ENCODE measurements at regions not wholly inside any gene's neighbourhood (a gene's known extent, or its start where the extent isn't known, plus 50 kb on each side); places are given as distances from the start of the nearest gene placed in this dataset.

- DNase-seq: no peak
These were observed 124.5 kb downstream of the TLE3 start for GRCh38 chr15:69973102-69973714.

DNA sequence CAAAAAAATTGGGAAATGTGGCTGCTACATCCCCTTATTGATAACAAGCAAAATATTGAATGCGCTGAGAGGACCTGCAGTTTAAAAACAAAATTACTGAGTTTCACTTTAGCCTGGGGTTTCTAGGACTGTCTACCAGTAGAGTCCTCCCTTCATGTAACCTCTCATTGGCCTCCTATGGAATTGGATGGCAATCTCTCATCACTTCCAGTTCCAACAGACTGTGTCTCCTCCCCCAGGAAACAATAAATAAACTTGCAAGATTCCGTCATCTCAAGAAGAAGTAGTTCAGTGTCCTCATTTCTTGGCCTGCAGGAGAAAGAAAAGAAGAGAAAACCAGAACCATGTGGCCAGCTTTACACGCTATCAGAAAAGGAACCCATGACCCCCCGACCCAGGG is 123.8 kb downstream of the TLE3 start:
- no peak for DNase-seq

DNA sequence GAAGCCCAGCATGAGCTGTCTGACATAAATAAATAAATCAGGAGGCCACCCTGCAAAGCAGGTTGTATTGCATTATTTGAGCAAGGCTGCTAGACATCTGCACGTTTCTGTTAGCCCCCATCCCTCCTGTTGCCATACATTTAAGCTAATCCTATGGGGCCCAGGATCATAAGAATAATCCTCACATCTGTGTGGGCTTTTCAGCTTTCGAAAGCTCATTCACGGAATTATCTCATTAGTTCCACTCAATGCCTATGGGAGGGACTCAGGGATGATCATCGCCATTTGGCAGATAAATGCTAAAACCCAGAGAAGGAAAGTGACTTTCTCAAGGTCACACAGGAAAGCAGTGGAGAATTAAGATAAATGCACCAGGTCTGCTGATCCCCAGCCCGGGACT is 123.4 kb downstream of the TLE3 start:
- no peak for DNase-seq

DNA sequence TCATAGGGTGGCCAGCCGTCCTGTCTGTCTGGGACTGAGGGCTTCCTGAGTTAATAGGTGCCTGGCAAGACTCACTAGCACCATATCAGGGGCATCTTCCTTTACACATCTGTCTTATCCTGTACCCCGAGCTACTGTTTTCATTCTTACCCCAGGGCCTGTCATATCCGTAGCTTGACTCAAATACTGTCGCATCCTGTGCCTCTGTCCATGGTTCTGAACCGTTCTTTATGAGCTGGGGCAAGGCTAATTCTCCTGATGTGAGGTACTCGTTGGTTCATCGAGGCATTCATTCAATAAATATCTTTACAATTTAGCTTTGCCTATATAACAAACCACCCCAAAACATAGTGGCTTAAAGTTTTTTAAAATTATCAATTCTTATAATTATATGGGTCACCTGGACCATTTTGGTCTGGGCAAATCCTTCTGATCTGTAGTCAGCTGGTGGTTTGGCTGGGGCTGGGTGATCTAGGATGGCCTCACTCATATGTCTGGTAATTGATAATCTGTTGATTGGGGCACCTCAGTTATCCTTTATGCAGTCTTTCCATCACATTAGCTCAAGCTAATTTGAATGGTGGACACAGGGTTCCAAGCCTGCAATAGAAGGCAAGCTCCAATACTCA is 121.2 kb downstream of the TLE3 start:
- DNase-seq: no peak

GRCh38 chr15:69978603-69979002 is 119.1 kb downstream of the TLE3 start:
- DNase-seq: no peak

- DNase-seq: no peak
These were observed 118.5 kb downstream of the TLE3 start for GRCh38 chr15:69979262-69979661.

DNA sequence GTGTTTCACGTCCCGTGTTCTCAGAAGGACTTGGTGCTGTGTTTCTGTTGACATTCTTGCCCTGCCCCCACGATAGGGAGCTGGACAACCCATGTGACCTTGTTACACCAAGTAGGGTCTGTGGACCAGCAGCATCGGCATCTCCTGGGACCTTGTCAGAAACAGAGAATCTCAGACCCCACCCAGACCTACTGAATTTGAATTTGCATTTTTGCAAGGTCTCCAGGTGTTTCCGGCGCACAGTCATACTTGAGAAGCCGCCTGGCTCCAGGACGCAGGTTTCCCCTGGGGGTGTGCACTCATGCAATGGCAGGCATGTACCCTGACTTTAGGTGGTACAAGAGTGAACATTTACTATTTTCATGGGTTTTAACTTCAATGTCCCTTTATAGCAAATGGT is 117.9 kb downstream of the TLE3 start:
- no peak for DNase-seq

DNA sequence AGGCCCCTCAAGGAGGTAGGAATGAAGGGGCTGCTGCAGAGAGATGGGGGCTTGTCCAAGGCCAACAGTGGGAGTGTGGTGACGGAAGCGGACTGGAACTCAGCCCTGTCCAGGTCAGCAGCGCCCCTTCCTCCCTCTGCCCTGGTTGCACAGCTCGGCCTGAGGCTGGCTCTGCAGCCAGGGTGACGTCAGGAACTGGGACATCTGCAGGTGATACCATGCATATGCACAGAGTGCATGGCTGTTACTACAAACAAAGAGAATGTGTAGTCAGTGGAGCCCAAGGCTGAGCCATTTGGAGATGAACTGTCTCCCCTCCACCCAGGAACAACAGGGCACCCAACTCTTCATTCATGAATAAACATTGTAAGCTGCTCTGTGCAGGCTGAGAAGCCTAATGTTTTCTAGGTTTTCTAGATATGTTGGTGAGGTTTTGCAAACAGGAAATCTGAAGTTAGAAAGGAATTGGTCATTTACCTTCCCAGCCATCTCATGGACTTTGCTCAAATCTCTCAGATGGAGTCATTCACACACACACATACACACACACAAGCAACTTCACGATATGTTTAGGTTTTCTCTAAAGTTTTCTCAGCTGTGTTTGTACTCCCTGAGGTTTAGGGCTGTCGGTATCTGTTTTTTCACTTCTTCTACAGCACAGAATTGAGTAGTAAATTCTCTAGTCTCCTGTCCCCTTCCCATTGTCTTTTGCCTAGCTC is 117.2 kb downstream of the TLE3 start:
- no peak for DNase-seq

DNA sequence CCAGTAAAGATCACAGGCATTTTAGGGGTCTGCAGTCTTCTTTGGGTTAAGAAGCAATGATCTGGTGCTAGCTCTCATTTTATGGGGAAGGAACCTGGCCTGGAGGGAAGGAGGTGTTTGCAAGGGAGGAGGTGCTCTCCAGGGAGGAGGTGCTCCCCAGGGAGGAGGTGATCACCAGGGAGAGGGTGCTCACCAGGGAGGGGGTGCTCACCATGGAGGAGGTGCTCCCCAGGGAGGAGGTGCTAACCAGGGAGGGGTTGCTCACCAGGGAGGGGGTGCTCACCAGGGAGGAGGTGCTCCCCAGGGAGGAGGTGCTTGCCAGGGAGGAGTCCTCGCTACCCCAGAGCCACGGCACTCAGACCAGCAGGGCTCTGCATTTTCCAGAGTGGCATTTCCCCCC is 115.7 kb downstream of the TLE3 start:
- DNase-seq: no peak

DNA sequence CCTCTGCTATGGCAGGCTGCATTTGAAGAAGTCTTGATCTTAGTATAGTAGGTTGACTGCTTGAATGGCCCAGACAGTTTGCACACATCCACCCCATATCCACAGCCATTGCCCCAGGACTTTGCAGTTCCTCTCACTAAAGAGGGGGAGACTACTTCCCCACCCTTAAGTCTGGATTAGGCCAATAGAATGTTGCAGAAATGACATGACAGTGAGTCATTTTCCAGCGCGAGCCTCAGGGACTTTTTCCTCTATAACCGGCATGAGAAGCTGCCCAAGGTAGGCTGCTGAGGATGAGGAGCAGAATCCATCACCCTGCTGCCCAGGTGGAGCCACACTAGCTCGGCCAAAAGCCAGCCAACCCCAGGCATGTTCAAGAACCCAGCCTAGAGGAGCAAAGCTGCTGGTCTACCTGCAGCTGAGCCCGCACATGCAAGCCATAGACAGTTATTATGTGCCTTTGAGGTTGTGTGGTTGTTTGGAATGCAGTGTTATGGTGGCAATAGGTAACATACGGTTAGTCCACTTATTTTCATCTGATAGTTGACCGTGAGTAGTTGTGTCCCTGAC is 113.9 kb downstream of the TLE3 start:
- DNase-seq: no peak

DNA sequence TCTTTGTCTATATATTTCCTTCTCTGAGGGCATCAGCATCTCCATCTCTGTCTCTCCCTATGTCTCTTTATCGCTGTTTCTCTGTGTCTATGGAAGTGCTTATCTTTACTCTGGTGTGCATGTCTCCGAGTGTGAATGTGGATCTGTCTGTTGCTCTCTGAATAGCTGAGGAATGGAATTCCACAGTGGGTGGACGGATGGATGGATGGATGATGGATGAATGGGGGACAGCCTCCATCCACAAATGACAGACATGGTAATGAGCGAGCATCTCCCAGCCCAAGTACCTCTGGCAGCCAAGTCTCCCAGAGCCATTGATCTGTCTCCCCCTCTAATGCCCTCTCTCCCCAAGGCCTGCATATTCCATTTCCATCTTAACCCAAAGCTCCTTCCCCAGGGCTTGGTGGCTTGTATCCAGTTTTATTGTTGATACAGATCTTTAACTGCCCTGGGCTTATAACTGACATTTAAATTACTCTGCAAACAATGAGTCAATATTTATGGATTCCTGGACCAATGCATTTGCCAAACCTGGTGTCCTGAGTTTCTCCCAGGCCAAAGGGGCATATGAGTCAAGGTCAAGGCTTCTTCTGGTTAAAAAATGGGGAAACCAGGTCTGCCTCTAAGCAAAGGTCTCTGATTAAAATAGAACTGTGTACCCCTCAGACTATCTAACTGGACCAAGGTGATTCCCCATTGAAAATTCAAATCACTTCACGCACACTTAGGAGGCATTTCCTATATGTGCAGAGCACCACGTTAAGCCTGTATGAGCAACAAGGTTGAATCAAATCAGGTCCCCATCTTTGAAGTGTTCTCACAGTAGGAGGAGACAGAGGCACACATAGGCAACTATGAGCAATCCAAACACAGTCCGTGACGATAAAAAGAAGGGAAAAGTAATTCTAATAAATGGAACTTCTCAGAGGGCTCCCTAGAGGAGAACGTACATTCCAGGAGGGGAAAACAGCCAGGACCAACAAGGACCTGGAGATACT is 109.9 kb downstream of the TLE3 start:
- DNase-seq: no peak

DNA sequence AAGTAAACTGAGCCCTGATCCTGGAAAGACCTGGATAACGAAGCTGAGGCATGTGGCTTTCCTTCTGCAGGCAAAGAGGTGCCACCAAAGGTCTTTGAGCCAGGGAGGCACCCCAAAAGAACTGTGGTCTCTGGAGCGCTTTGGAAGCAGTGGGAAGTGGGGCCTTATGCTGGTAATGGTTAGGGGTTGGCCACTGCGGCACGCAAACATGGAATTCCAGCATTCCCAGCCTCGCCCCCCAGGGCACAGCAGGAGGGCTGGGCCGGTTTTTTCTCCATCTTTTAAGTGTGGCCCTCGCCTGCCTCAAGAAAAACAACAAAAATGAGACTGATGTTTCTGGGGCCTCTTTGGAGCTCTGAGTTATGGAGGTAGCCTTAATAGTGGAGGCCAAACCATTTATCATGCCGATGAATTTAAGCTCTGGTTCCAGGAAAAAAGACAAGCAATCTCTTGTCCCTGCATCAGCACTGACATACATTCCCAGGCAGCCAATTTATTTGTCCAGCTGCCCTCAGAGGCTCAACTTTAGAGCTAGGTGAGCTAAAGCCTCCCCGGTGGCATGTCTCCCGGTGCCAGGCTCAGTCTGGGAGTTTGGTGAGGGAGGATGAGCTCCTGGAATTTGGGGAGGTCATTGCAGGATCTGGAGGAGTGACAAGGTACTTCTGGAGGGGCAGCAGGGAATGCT is 109.0 kb downstream of the TLE3 start:
- DNase-seq: no peak

DNA sequence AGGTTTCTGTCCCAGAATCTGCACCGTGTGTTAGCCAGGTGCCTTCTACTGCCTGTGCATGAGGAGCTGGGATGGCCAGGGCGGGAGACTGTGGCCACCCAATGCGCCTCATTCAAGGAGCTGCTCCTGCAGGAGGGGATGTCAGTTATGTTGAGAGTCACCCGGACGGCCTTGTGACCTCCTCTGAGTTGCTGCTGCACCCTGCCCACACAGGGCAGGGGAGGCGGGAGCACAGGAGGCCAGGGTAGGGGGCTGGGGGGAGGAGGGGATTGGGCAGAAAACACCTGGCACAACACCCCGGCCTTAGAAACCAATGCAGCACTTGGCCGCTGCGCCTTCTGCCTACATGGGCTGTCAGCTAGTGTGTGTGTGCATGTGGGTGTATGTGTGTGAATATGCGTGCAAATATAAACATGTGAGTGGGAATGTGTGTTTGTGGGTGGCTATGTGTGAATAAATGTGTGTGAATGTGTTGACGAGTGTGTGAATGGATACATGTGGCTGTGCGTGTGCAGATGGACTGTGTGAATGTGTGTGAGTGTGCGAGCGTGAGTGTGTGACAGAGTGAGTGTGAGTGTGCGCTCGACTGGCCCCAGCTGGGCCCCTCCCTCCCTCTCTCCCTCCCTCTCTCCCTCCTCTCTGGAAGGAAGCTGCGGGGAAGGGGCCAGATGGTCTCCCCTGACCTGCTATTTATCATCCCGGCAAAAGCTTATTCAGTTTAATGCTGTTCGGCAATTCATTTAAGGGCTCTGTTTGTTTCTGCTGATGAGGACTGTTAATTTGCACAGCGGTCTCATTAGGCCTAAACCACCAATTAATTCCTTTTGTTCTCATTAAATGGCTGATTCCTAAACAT is 106.9 kb downstream of the TLE3 start:
- DNase-seq: no peak

- DNase-seq: no peak
These were observed 106.2 kb downstream of the TLE3 start for GRCh38 chr15:69991551-69991980.

GRCh38 chr15:69992348-69992747 is 105.4 kb downstream of the TLE3 start:
- DNase-seq: no peak

- no peak for DNase-seq
These were observed 103.1 kb downstream of the TLE3 start for GRCh38 chr15:69994429-69995205.

DNA sequence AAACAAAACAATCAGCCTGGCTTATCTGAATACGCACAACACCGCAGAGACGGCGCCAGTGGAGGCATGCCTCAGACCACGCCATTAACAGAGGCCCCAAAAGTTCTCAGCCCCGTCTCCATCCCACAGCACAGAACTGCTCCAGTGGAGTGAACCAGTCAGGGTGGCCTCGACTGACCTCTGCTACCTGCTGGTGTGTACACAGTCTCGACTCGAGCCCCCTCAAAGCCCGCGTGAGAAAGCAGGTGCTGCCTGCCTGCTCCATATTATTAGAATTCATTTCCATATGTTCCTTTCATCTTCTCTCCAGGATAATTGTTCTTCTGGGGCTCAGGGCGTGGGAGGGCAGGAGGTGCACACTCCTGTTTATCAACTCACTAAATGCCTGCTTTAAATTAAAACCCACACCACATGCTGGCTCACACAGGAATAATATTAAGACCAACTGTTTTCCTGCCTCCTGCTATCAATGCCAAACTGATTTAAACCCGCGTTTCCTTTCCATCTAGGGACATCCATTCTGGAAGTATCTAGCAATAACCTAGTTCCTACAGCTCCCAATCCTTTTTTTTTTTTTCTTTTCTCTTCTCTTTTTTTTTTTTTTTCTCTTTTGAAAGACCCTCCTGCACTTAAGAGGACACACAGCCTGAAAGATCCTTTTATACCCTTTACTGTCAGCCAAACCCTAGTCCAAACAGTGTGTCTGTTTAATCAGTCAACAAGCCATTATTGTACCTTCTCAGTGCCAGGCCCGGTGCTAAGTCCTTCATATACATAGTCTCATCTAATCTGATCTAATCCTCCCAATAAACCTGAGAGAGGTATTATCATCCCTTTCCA is 101.2 kb downstream of the TLE3 start:
- no peak for DNase-seq

DNA sequence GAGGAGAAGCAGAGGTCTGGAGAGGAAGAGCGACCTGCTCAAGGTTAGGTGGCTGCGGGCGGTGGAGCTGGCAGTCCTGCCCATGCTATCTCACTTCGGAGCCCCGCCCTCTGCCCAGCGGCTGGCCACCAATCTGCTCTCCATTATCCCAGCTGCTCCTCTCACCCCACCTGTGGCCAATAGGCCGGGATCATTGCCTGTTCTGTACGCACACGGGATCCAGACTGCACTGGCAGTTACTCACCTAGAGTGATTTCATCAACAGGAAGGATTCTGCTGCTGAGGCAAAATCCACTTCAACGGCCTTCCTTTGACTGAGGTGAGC is 100.6 kb downstream of the TLE3 start:
- DNase-seq: no peak
